HEK293 (cell line): ENCODE measurements at regions not wholly inside any gene's neighbourhood (a gene's known extent, or its start where the extent isn't known, plus 50 kb on each side); places are given as distances from the start of the nearest gene placed in this dataset.

Experiments used
- CTCF ChIA-PET: fragments of 350-600 bp; formaldehyde crosslinking; extraction: SDS; loops from one replicate; lab custom pipeline; 2021; ENCODE audit warnings: antibody characterized with exemption; lab: Yijun Ruan, JAX
- POLR2A ChIA-PET: fragments of 300-600 bp; formaldehyde crosslinking; extraction: SDS; loops from one replicate; lab custom pipeline; 2020; ENCODE audit warnings: antibody characterized with exemption, inconsistent platforms; lab: Yijun Ruan, JAX
- H3K27ac ChIP-seq: fragments of 200-500 bp; sonication (Bioruptor generic); 2 replicates; pipeline ENCODE4 v1.5.1; 2014; ENCODE audit warnings: low read depth, low read length, control low read depth, inconsistent platforms; ENCODE audit errors: extremely low read depth
- H3K36me3 ChIP-seq, 2 experiments: fragments of 200-500 bp in 1 of 2; sonication (Bioruptor generic) in 1 of 2; 1 replicate in 1 of 2; 2 replicates in 1 of 2; pipeline ENCODE4 v1.5.1; 2014 to 2017; ENCODE audit warnings: inconsistent platforms in 2 of 2, low read length in 2 of 2; ENCODE audit not compliant: control insufficient read depth in 2 of 2, insufficient read depth in 1 of 2
- H3K4me1 ChIP-seq: fragments of 200-500 bp; sonication (Bioruptor generic); 2 replicates; pipeline ENCODE4 v1.5.1; 2014; ENCODE audit warnings: mild to moderate bottlenecking, low read length, inconsistent platforms; ENCODE audit not compliant: control insufficient read depth, insufficient read depth
- H3K4me3 ChIP-seq: 2 replicates; pipeline ENCODE4 v1.5.1; 2011; ENCODE audit warnings: low read depth, mild to moderate bottlenecking, control low read depth, low read length, moderate library complexity
- H3K9me3 ChIP-seq: fragments of 200-500 bp; sonication (Bioruptor generic); 2 replicates; pipeline ENCODE4 v1.5.1; 2014; ENCODE audit warnings: low read depth, low read length, inconsistent platforms; ENCODE audit not compliant: control insufficient read depth, insufficient read depth
- CTCF ChIP-seq: fragments of 450-650 bp; formaldehyde crosslinking; IDR thresholded peaks from 2 replicates; pipeline ENCODE4 v1.5.1; 2016; ENCODE audit warnings: missing biosample characterization, missing genetic modification characterization
- HOXC10 ChIP-seq: sonication (generic); formaldehyde crosslinking; IDR thresholded peaks from 2 replicates; pipeline ENCODE4 v1.8.1; 2023; ENCODE audit warnings: mild to moderate bottlenecking, missing genetic modification reagents
- HOXD13 ChIP-seq: sonication (generic); formaldehyde crosslinking; IDR thresholded peaks from 2 replicates; pipeline ENCODE4 v1.8.0; 2022; ENCODE audit warnings: missing genetic modification reagents, borderline replicate concordance
- IKZF3 ChIP-seq: fragments of 450-650 bp; IDR thresholded peaks from 2 replicates; pipeline ENCODE4 v1.5.0; 2018; ENCODE audit warnings: missing biosample characterization, mild to moderate bottlenecking, missing genetic modification characterization, moderate library complexity
- KLF1 ChIP-seq: fragments of 450-650 bp; formaldehyde crosslinking; IDR thresholded peaks from 2 replicates; pipeline ENCODE4 v1.5.1; 2016; ENCODE audit warnings: missing biosample characterization, missing genetic modification characterization
- YY1 ChIP-seq: fragments of 450-650 bp; formaldehyde crosslinking; IDR thresholded peaks from 2 replicates; pipeline ENCODE4 v1.5.1; 2018; ENCODE audit warnings: missing biosample characterization, missing genetic modification characterization
- ZFP37 ChIP-seq: fragments of 450-650 bp; formaldehyde crosslinking; IDR thresholded peaks from 2 replicates; pipeline ENCODE4 v1.5.1; 2016; ENCODE audit warnings: missing biosample characterization, missing genetic modification characterization
- ZIC2 ChIP-seq: fragments of 450-650 bp; formaldehyde crosslinking; IDR thresholded peaks from 2 replicates; pipeline ENCODE4 v1.5.1; 2016; ENCODE audit warnings: missing biosample characterization, missing genetic modification characterization
- ZNF16 ChIP-seq: fragments of 450-650 bp; formaldehyde crosslinking; IDR thresholded peaks from 2 replicates; pipeline ENCODE4 v1.5.1; 2016; ENCODE audit warnings: low read depth, missing biosample characterization, missing genetic modification characterization
- ZNF26 ChIP-seq: fragments of 450-650 bp; formaldehyde crosslinking; IDR thresholded peaks from 2 replicates; pipeline ENCODE4 v1.5.1; 2016; ENCODE audit warnings: missing biosample characterization, missing genetic modification characterization
- ZNF324 ChIP-seq: fragments of 450-650 bp; formaldehyde crosslinking; IDR thresholded peaks from 2 replicates; pipeline ENCODE4 v1.5.1; 2016; ENCODE audit warnings: missing biosample characterization, missing genetic modification characterization
- ZNF335 ChIP-seq: fragments of 450-650 bp; formaldehyde crosslinking; conservative IDR thresholded peaks from 2 replicates; pipeline ENCODE4 v1.5.1; 2016; ENCODE audit warnings: missing biosample characterization, missing genetic modification characterization
- ZNF426 ChIP-seq: fragments of 450-650 bp; formaldehyde crosslinking; IDR thresholded peaks from 2 replicates; pipeline ENCODE4 v1.5.1; 2017; ENCODE audit warnings: missing biosample characterization, missing genetic modification characterization, mild to moderate bottlenecking, inconsistent platforms, moderate library complexity
- ZNF48 ChIP-seq: fragments of 450-650 bp; formaldehyde crosslinking; IDR thresholded peaks from 2 replicates; pipeline ENCODE4 v1.5.1; 2016; ENCODE audit warnings: missing biosample characterization, missing genetic modification characterization
- ZNF514 ChIP-seq: fragments of 450-650 bp; formaldehyde crosslinking; IDR thresholded peaks from 2 replicates; pipeline ENCODE4 v1.5.1; 2016; ENCODE audit warnings: missing biosample characterization, missing genetic modification characterization
- ZNF529 ChIP-seq: fragments of 450-650 bp; formaldehyde crosslinking; IDR thresholded peaks from 2 replicates; pipeline ENCODE4 v1.5.1; 2017; ENCODE audit warnings: missing genetic modification characterization, missing biosample characterization; ENCODE audit not compliant: insufficient replicate concordance
- ZNF530 ChIP-seq: fragments of 450-650 bp; formaldehyde crosslinking; IDR thresholded peaks from 2 replicates; pipeline ENCODE4 v1.5.1; 2016; ENCODE audit warnings: low read depth, missing biosample characterization, missing genetic modification characterization
- ZNF571 ChIP-seq: fragments of 450-650 bp; formaldehyde crosslinking; IDR thresholded peaks from 2 replicates; pipeline ENCODE4 v1.5.0; 2017; ENCODE audit warnings: missing biosample characterization, missing genetic modification characterization
- ZNF621 ChIP-seq: fragments of 450-650 bp; formaldehyde crosslinking; IDR thresholded peaks from 2 replicates; pipeline ENCODE4 v1.5.1; 2017; ENCODE audit warnings: missing biosample characterization, missing genetic modification characterization
- ZNF704 ChIP-seq: fragments of 450-650 bp; formaldehyde crosslinking; IDR thresholded peaks from 2 replicates; pipeline ENCODE4 v1.5.1; 2016; ENCODE audit warnings: missing biosample characterization, missing genetic modification characterization
- ZNF768 ChIP-seq: fragments of 450-650 bp; formaldehyde crosslinking; IDR thresholded peaks from 2 replicates; pipeline ENCODE4 v1.5.1; 2018; ENCODE audit warnings: missing biosample characterization, mild to moderate bottlenecking, missing genetic modification characterization
- ZNF837 ChIP-seq: fragments of 450-650 bp; formaldehyde crosslinking; IDR thresholded peaks from 2 replicates; pipeline ENCODE4 v1.5.1; 2016; ENCODE audit warnings: missing biosample characterization, missing genetic modification characterization
- ZSCAN5A ChIP-seq: fragments of 450-650 bp; formaldehyde crosslinking; IDR thresholded peaks from 2 replicates; pipeline ENCODE4 v1.5.1; 2016; ENCODE audit warnings: missing biosample characterization, missing genetic modification characterization

- TF ChIP-seq CTCF (no peak), HOXC10 (no peak), ZNF529 (tag by site-specific recombination) (no peak), ZNF837 (no peak)
Measured at GRCh38 chr1:242784807-242785206, 260.3 kb upstream of the PLD5 start (continued).

GRCh38 chr1:242784084-242784483 is 259.6 kb upstream of the PLD5 start:
- Histone ChIP-seq H3K27ac (no peak overlapping the region), H3K4me3 (no peak overlapping the region), H3K36me3 (no peaks in the 10 kb centered on the region), H3K4me1 (no peaks in the 10 kb centered on the region), H3K9me3 (no peaks in the 10 kb centered on the region)
- ChIA-PET CTCF (no interaction called here), POLR2A (no interaction called here)
- TF ChIP-seq ZNF621 (no peak), ZNF324 (tag by site-specific recombination) (no peak), KLF1 (tag by site-specific recombination) (no peak), ZFP37 (tag by site-specific recombination) (no peak), ZNF571 (tag by site-specific recombination) (no peak), ZNF26 (tag by site-specific recombination) (no peak), ZNF48 (tag by site-specific recombination) (no peak), ZNF514 (tag by site-specific recombination) (no peak), ZSCAN5A (tag by site-specific recombination) (no peak), ZNF426 (no peak), ZNF768 (tag by site-specific recombination) (no peak), ZNF704 (no peak), IKZF3 (tag by site-specific recombination) (no peak), YY1 (no peak), HOXD13 (CRISPR knock-in tag) (no peak), ZNF530 (tag by site-specific recombination) (no peak), ZNF16 (tag by site-specific recombination) (no peak), ZIC2 (tag by site-specific recombination) (no peak), ZNF335 (tag by site-specific recombination) (no peak)
